T-helper 1 cell (primary cell): ENCODE measurements at regions not wholly inside any gene's neighbourhood (a gene's known extent, or its start where the extent isn't known, plus 50 kb on each side); places are given as distances from the start of the nearest gene placed in this dataset.
"Not testable (repeated sequence)": the region's sequence is repeated elsewhere in the genome, so short reads cannot be mapped to it uniquely, and the experiment has no call there.

ENCODE experiments used
- DNase-seq, 5 donors: peaks; one replicate each; pipeline ENCODE4 v3.0.0-alpha.2; 2012 to 2020

DNA sequence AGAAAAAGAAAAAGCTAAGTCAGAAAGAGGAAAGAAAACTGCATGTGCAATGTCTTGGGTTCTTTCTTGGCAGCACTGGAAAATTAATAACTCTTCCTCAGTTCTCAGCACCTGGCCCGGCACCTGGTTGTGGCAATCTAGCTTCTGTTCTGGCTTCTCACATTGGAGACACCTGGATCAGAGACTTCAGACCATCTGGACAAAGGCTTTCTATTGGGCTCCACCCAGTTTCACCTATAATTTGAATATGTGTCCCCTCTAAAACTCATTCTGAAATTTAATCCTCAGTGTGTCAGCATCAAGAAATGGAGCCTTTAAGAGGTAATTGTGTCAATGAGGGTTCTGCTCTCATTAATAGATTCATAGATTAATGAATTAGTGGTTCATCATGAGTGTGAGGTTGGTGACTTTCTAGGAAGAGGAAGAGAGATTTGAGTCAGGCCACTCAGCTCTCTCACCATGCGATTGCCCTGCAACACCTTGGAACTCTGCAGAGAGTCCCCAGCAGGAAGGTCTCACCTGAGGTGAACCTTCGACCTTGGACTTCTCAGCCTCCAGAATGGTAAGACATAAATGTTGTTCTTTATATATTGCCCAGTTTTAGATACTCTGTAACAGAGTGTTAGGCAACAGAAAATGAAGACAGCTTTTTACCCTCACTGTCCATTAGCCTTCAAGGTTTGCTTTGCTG, 679.9 kb downstream of the NTRK3 start:
- no peak for DNase-seq

DNA sequence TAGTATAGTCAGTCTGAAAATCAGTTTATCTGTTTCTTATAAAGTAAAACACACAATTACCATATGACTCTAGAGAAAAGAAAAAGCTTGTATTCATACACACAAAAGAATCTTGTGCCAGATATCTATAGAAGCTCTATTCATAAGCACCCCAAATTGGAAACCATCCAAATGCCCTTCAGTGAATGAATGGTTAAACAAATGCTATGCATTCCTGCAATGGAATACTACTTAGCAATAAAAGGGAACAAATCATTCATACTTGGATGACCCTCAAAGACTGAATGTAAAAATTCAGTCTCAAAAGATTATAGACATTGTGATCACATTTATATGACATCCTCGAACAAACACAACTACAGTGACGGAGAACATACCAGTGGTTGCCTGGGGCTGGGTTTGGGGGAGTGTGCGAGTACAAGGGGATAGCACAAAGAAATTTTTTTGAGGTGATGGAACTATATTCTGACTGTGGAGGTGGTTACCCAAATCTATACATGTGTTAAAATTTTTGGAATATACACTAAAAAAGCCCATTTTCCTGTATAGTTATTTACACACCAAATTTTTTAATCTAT, 680.6 kb downstream of the NTRK3 start:
- no peak for DNase-seq

DNA sequence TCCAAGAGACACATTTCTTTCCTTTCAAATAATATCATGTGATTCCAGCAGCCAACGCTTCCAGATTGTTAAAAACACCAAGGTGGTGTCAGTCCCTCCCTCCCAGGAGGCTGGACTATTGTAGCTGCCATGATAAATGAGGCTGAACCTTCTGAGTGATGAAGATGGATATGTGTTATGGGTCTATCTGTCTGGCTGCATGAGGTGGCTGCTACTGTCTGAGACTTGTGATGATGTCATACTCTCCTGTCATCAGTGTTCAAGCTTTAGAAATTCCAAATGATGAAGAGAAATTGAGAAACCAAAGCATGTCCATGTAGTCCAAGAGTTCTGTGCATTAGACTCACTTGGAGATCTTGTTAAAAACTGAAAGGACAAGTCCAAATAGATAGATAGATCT, 683.0 kb downstream of the NTRK3 start:
- no peak for DNase-seq

DNA sequence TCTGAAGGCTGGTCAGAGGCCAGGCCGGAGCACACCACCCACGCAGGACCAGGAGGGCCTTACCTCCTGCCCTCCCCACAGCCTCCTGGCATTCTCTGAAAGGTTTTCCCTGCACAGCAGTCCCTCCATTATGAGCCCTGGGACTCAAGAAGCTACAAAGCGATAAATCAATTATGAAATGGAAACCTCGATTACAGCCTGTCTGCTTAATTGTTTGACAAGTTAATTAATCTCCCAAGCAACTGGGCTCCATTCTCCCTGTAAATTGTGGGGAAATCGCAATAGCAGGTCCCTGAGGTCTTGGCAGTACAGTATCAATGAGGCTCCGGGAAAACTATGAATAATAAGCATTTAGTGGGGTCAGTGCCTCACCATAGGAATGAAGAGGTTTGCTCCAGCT, 683.5 kb downstream of the NTRK3 start:
- no peak for DNase-seq

DNA sequence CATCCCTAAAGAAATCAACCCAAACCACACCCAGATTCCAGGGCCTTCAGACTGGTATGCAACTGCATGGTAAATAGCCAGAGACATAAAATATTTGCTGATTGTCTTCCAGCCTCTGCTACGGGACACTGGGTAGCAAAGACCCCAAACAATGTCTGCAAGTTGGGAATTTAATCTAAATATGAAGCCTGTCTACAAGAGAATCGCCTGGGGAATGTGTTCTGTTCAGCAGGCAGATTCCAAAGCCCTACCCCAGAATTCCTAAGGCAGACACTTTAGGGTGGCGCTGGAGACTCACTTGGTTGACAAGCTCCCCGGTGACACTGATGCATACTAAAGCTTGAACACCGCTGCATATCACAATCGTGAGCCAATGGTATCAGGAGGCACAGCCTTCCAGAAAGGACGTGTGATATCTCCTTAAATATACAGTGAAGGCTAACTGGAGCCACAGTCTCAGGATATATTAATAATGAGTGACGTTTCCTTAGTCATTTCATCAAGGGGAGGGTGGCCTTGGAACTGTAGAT, 684.1 kb downstream of the NTRK3 start:
- DNase-seq = no peak

DNA sequence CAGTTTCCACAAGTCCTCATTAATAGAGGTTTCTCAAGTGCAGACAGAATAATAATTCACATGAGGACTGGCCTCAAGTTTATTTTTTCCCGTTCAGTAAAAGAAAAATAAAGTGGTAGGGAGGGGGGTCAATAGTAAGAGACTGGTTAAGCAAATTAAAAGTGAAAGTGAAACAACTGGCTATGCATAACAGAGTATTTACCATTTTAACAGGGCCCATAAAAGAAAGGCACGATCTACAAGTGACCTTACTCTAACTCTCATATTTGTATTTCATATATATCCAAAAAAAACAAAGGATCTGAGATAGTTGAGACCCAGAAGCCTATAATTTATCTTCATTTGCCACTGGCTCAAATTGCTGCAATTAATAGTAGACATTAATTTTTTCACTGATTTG, 686.3 kb downstream of the NTRK3 start:
- no peak for DNase-seq

DNA sequence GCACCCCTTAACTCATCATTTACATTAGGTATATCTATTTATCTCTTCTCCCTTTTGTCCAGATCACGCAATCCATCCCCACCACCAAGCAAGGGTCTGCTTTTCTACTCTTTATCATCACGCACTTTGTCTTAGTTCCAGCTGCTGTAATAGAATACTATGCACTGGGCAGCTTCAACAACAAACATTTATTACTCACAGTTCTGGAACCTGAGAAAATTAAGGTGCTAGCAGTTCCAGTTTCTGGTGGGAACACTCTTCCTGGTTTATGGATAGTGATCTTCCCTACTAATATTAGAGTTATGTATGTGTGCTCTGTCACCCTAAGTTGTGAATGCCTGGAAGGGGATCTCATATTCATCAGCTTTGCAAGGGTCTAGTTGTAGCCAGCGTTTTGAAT, 687.0 kb downstream of the NTRK3 start:
- DNase-seq = no peak

DNA sequence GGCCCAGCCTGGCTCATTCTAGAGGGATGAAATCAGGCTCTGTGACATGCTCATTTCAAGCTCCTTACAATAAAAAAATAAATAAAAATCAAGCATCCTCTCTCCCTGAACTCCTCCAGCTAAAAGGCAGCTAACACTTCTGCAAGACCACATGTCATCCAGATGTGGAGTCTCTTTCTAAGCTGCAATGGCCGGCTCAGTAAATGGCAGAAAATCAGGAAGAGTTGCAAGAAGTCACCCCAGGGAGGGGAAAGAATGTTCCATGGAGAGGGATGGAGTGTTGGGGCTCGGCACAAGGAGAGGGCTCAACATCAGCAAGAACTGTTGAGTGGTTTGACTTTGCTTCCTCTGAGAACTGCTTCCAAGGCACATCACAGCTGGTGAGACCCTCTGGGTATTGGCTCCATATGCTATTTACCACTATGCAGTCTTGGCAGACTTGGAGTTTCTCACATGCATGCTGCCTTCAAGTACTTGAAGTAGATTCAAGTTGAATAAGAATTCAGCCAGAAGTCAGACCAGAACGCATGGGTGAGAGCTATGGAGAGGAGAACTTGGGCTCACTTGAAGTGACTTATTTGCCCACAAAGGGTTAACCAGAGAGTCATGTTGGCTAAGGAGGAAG, 689.0 kb downstream of the NTRK3 start:
- DNase-seq = no peak

DNA sequence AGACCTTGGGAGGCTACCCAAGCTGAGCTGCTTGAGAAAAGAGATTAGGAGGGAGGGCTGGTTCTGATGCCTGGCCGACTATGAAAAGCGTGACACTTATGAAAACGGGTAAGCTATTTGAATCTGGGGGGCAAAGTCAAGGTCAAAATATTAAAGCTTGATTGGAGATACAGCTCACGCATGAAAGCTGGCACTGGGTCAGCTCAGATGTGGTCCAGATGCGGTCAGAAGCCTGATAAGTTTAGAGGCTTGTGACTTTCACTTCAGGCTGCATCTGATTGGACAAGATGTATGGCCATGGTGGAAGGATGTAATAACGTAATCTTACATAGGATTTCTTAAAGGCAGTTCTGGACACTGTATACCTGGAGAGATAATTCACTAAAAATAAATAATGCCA, 690.3 kb downstream of the NTRK3 start:
- no peak for DNase-seq

DNA sequence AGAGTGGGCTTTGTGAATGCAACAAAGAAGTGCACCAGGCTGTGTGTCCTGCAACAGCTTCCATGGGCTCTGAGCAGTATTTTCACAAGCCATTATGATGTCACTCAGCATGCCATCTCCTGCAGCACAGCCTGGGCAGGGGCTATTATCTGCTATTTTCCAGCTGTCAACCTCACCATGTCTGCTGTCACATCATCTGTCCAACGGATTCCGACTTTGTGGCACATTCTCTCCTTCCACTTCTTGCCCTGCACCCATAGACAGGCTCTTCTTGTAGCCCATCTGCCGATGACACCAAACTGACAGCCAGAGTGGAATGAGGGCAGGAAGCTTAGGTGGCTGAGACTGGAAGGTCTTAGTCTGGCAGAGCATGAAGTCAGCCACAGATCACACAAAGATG, 691.9 kb downstream of the NTRK3 start:
- no peak for DNase-seq

DNA sequence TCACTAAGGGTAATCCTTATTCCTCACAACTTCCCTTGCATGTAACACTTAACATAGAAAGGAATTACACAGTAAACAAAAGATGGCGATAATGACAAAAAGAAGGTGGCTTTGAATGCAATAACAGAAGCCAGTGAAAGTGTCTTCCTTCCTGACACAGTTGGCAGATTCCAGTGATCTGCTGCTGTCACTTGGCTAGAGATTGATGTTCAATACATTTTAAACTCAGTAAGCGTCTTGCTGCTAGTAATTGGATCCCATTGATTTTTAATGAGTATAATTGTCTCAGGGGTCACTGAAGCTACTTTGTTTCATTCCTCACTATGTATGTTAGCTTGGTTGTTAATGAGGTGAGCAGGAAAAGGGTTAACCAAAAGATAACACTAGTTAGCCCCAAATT, 692.7 kb downstream of the NTRK3 start:
- no peak for DNase-seq

DNA sequence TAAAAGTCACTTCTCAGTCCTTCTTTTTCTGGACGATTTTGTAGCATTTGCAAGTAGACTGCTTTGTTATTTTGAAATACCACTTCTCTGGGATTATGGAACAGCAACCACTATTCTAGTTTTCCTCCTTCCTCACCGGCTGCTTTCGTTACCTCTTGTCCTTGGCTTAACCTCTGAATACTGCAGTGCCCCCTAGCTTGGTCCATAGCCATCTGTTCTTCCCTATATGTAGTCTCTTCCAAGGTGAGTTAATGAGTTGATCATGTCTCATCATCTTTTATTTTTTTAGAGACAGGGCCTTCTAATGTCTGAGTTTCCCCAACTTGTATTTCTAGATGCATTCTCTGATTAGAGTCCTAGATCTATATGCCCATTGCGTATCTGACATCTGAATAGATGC, 694.3 kb downstream of the NTRK3 start:
- no peak for DNase-seq

DNA sequence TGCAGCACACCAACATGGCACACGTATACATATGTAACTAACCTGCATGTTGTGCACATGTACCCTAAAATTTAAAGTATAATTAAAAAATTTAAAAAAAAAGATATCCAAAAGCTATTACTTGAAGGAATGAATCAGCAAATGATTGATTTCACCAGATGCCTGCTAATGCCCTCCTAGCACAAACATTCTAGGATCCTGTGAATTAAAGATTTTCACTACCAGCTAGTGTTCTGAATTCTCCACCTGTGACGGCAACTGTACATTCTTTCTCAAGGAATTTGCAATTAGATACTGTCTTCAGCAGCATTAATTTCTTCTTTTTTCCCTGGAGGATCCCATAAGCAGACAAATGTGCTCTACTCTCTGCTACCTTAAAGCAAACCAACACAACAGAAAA, 694.9 kb downstream of the NTRK3 start:
- DNase-seq = no peak

DNA sequence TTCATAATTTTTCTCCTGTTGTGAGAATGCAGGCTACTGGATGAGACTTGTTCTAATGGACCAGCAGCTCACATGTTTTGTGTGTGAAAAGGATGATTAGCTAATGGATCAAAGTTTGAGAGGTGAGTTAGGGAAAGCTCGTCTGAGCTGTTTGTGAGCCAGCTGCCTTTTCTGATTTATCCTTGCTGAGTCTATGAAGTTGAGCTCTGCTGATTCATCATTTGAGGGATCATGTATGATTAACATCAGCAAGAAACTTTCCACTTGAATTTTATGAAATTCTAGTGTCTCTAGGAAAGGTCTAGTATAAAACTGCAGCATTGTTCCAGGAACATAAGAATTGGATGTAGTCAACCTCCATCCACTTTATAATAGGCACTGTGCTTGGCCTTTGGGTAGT, 698.7 kb downstream of the NTRK3 start:
- no peak for DNase-seq

DNA sequence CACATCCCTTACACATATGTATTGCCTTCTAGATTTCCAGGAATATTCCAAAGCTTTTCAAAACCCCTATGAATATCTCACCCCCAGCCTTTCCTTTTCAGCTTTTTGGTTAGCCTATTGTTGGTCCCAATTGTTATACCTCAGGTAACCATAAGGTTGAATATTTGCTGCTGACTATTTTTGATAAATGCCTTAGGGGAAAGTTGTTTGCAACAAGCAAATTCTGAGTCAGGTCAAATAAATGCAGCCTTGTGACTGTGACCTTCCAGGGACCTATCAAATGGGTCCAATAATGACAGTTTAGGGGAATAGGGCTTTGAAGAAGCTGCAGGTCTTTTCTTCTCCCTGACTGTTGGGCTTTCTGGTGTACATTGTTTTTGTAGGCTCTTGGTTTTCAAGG, 699.7 kb downstream of the NTRK3 start:
- no peak for DNase-seq

DNA sequence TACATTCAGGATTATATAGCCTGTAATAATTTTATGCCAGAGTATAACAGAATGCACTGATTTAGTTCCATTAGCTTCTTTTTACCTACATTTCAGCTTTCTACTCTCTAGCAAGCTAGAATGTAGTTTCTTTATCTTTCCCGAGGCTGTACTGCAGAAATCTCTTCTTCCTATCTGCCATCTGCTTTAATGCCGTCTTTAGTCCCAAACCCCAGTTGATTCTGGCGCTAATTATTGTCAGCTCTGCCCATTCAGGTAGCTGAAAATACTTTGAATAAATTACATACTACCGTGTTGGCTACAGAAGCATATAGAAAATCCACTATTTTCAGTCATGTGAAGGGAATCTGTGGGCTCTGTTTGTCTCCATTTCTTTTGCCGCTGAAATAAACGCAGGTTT, 706.7 kb downstream of the NTRK3 start:
- DNase-seq = no peak

DNA sequence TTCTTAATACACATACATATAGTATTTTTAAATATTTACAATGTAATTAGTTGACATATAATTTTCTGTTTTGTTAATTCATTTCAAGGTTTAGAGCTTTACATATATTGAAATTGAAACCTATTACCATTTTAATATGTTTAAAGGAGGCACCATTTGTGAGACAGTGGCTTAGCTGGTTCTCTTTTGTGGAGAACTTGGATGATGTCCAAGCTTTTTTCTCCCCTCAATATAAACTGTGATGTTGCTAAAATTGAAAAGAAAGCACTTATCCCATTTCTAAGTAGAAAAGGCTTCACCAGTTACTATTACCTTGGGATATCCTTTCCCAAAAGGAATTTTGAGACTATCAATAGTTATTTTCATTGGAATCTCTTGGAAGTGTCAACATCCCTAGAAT, 707.2 kb downstream of the NTRK3 start:
- no peak for DNase-seq

DNA sequence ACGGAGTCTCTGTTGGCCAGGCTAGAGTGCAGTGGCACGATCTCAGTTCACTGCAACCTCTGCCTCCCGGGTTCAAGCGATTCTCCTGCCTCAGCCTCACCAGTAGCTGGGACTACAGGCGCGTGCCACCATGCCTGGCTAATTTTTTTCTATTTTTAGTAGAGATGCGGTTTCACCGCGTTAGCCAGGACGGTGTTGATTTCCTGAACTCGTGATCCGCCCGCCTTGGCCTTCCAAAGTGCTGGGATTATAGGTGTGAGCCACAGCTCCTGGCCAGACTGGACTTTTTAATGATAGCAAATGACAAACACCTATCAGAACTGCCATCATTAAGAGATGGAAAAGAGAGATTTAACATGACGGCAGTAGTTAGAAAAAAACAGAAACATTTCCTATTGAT, 707.9 kb downstream of the NTRK3 start:
- DNase-seq = not testable (repeated sequence)

DNA sequence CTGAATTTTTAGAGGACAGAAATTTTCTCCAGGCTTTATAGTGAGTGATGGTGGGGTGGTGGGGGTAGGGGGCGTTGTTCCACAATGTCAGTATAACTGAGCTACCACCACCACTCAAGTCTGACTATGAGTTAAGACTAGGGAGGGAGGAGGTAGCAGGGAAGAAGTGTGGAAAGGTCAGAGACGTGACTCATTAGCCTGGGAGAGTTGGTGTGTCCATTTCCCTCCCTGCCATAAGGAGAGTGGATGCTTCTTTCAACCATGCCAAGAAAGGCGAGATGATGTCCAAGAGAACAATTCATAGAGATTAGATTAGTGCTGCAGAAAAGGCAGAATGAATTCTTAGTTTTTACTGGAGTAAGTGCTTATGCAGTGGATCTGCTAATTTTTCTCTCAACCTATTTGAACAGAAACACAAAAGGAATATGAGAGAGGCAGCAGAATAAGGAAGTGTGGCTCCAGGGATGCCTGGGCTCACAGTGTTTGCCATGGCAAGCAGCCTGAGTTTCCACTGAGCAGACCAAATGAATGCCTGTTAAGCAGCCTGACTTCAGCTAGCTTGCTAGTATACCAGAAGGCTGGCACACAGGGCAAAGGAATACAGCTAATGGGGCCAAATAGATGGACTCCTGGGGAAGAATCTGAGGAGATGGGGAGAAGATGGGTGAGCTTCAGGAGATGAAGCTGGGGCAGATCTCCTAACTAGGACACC, 708.9 kb downstream of the NTRK3 start:
- DNase-seq = no peak

DNA sequence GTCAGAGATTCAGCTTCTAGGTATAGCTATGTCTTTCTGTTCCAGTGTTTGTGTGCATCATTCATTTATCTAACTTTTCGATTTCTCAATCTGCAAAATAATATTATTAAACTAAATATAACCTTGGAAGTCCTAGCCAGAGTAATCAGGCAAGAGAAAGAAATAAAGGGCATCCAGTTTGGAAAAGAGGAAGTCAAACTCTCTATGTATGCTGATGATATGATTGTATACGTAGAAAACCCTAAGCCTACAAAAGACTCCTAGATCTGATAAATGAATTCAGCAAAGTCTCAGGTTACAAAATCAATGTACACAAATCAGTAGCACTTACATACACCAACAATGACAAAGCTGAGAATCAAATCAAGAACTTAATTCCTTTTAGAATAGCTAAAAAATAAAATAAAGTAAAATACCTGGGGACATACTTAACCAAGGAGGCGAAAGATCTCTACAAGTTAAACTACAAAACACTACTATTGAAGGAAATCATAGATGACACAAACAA, 718.2 kb downstream of the NTRK3 start:
- DNase-seq = no peak

DNA sequence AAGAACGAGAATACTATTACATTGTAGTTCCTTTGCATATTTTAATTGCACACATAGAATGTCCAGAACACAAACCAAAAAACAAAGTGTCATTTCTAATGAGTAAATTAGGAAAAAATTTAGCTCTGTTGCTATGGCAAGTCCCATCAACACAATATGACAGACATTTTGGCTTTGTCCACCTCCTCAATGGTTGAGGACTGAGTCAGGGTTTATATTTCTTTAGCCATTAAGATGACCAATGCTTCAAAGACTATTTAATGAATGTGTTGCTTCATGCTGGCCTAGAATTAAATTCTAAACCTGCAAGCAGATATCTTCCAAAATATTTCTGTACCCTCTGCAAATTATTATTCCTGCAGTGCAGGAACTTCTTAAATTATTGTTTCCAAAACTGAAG, 719.2 kb downstream of the NTRK3 start:
- DNase-seq = no peak

DNA sequence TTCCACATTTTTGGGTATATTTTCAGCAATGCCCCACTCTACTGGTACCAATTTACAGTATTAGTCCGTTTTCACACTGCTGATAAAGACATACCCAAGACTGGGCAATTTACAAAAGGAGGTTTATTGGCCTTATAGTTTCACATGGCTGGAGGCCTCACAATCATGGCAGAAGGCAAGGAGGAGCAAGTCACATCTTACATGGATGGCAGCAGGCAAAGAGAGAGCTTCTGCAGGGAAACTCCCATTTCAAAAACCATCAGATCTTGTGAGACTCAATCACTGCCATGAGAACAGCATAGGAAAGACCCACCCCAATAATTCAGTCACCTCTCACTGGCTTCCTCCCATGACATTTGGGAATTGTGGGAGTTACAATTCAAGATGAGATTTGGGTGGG, 722.9 kb downstream of the NTRK3 start:
- DNase-seq = not testable (repeated sequence)

DNA sequence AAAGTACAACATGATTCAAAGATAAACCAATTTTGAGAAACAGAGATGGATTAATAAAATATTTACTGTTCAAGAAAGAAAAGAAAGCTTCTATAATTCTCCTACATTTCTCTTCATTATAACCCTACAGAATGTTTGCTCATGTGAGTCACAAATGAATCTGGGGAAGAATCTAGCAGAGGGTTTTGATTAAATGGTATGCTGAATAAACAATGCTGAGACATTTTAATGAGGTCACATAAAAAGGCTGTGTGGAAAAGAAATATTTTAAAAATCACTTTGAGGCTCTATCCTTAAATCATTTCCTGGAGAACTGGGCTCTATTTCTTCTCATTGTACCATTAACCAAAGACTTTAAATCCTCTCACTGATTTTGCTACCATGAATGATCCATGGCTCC, 727.7 kb downstream of the NTRK3 start:
- DNase-seq = no peak

DNA sequence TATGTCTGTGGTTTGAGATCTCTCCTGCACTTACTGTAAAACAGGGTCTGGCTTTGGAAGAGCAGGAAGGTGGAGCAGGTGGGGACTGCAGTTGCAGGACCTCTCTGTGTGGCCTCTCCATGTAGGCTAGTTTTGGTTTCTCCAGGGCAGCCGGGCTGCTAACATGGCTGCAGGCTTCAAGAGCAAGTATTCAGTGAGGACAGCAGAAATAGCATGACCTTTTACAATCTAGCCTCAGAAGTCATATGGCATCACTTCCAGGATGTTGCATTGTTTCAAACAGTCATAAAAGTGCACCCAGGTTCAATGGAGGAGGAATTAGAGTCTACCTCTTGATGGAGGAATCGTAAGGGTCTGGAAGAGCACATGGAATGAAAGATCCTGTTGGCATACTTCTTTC, 728.7 kb downstream of the NTRK3 start:
- no peak for DNase-seq
